T-helper 1 cell (primary cell): ENCODE measurements at regions not wholly inside any gene's neighbourhood (a gene's known extent, or its start where the extent isn't known, plus 50 kb on each side); places are given as distances from the start of the nearest gene placed in this dataset.
"Not testable (repeated sequence)": the region's sequence is repeated elsewhere in the genome, so short reads cannot be mapped to it uniquely, and the experiment has no call there.

Experiments
- DNase-seq, 5 donors: peaks; one replicate each; pipeline ENCODE4 v3.0.0-alpha.2; 2012 to 2020

DNA sequence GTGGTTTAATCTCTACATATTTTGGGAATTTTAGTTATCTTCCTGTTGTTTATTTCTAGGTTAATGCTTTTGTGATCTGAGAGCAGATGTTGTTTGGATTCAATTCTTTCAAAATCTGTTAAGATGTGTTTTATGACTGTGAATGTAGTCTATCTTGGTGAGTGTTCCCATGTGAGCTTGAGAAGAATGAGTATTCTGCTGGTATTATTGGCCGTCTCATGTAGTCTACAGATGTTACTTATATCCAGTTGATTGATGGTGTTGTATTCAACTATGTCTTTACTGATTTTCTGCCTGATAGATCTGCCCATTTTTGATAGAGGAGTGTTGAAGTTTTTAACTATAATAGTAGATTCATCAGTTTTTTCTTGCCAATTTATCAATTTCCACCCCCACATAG is 141.4 kb upstream of the FOXP2 start:
- no peak for DNase-seq

- no peak for DNase-seq
Measured at GRCh38 chr7:114269714-114270113, 144.9 kb upstream of the FOXP2 start.

GRCh38 chr7:114267550-114267949 is 147.1 kb upstream of the FOXP2 start:
- not testable (repeated sequence) for DNase-seq

GRCh38 chr7:114264023-114264422 is 150.6 kb upstream of the FOXP2 start:
- DNase-seq: no peak

DNA sequence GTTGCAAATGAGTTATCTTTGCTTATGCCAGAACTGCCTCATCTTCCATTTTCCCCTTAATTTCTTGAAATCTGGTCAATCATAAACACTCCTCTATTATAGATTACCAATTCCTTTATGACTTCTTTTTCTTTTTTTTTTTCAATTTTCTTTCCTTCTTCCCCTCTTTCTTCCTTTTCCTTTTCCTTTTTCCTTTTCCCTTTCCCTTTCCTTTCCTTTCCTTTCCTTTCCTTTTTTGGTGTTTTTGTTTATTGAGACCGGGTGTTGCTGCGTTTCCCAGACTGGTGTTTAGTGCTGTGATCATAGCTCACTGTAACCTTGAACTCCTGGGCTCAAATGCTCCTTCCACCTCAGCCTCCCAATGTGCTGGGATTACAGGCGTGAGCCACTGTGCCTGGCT is 151.4 kb upstream of the FOXP2 start:
- no peak for DNase-seq

- DNase-seq: no peak
Measured at GRCh38 chr7:114255404-114255841, 159.2 kb upstream of the FOXP2 start.

DNA sequence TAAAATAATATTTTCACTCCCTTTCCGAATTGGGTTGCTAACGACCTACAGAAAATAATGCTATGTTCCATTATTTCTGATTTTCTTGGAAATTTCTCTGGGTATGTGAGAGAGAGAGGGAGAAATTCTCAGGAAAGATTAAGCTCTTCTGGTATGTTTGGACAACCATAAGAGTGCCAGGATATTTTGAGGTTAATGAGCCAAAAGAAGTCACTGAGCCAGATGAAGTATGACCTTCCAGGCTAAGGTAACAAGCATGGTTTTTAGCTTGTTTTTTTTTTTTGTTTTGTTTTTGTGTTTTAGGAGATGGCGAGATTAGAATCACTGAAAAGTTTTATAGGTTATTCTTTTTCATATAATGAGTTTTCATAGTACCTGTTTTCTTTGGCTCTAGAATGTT is 171.0 kb upstream of the FOXP2 start:
- no peak for DNase-seq

GRCh38 chr7:114242992-114243507 is 171.6 kb upstream of the FOXP2 start:
- DNase-seq: no peak

DNA sequence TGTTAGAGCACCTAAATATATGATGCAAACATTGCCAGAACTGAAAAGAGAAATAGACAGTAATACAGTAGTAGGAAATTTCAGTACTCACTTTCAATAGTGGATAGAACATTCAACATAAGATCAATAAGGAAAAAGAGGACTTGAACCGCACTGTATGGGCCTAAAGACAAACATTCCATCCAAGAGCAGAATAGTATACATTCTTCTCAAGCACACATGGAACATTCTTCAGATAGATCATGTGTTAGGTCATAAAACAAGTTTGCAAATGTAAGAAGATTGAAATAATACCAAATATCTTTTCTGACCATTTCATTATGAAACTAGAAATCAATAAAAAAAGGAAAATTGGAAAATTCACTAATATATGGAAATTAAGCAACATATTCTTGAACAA is 185.4 kb upstream of the FOXP2 start:
- DNase-seq: no peak

DNA sequence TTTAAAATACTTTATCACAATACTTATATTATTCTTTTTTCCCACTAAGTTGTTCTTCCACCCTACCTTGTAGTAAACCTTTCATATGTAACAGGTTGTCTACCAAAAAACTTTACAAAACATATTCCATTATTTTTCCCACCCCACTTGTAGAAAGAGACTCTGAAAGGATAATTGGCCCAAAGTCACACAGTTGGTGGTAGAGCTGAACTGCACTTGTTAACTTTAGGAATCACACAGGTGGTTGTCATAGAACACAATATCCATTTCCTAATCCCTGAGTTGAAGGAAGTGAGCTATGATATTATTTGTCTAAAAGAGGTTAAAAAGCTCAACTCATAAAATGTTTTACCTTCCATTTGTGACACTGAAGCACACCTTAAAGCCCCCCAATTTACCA is 188.8 kb upstream of the FOXP2 start:
- DNase-seq: no peak

DNA sequence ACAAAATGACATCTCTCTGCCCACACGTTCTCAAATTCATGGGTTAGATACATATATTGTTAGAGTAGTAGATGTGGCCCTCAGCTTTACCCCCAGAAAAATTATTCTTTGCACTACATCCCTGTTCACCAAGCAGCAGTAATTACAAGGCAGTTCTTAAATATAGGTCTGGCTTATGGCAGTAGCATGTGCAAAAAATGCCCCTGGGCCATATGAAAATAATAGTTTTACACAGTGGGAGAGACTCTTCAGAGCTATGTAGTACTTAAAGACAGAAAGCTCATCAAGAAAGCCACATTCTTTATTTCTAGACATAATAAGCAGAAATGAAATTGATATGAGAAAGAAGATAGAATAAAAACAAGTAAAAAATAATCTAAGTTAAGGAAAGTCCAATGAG is 196.3 kb upstream of the FOXP2 start:
- no peak for DNase-seq

- no peak for DNase-seq
Measured at GRCh38 chr7:114217026-114217806, 197.4 kb upstream of the FOXP2 start.

- no peak for DNase-seq
Measured at GRCh38 chr7:114214466-114214865, 200.1 kb upstream of the FOXP2 start.

DNA sequence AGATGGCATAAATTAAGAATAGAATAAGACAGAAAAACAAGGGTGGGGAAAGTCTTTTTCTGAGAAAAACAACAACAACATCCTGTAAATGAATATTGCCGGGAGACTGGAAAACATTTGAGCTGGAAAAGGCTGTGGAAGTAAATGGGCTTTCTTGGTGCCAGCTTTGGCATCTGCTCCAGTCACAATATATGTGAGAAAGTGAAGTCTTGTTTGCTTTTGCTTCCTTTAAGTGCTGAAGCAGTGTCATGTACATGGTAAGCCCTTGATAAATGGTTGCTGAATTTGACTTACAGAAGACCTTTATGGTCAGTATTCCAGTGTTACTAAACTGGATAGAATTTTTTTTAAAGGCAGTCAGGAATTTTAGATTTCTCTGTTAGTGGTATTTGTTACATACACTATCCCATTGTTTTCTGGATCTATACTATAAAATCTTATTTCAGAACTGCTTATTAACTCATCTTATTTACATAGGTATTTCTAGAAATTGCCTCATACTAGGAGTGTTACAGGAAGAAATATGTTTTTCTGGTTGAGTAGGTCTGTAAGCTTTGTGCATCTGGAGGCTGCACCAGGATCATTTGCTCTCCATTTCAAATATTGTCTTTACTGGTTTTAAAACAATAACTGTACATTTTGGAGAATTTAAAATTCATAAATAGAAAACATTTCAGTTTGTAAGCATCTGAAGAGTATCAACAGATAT is 201.7 kb upstream of the FOXP2 start:
- no peak for DNase-seq

DNA sequence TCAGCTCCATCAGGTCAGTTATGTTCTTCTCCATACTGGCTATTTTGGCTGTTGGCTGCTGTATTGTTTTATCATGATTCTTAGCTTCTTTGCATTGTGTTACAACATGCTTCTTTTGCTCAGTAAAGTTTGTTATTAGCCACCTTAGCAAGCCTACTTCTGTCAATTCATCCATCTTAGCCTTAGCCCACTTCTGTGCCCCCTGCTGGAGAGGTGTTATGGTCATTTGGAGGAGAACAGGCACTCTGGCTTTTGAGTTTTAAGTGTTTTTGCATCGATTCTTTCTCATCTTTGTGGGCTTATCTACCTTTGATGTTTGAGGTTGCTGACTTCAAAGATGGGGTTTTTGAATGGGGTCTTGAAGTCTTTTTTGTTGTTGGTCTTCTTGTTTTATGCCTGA is 204.6 kb upstream of the FOXP2 start:
- DNase-seq: no peak

- DNase-seq: no peak
Measured at GRCh38 chr7:114206688-114207087, 207.9 kb upstream of the FOXP2 start.

GRCh38 chr7:114196517-114196916 is 218.1 kb upstream of the FOXP2 start:
- DNase-seq: no peak

DNA sequence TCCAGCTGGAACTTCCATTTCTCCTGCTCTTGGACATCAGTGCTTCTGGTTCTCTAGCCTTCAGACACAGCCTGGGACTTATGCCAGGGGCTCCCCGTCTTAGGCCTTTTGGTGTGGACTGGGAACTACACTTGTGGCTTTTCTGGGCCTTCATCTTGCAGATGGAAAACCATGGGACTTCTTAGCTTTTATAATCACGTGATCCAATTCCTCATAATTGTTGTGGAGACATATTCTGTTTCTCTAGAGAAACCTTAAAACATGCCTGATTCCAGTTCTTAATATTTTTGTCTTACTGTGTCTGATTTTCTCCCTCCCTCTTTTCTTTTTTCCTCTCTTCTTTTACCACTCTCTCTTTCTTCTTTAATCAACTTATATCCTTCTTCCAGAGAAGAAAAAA is 224.2 kb upstream of the FOXP2 start:
- DNase-seq: no peak

GRCh38 chr7:114183311-114184088 is 231.1 kb upstream of the FOXP2 start:
- no peak for DNase-seq

- DNase-seq: no peak
Measured at GRCh38 chr7:114182837-114183236, 231.8 kb upstream of the FOXP2 start.

GRCh38 chr7:114181280-114181679 is 233.3 kb upstream of the FOXP2 start:
- no peak for DNase-seq

- DNase-seq: no peak
Measured at GRCh38 chr7:114180556-114181266, 233.9 kb upstream of the FOXP2 start.

DNA sequence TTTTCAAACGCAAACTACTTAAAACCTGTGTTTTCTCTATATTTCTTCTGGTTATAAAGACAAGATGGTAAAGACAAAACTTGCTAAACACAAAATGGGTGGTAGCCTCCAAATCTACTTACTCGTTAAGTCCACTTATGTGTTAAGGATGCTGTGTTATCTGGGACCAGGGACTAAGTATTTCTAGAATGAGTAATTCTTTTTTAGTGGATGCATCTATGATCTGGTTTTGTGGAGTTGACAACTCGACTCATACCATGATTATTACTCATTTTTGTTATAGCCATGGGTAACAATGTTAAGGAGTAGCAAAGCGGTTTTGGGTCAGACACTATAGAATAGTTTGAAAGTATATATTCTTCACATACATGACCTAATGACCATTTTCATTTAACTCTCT is 239.5 kb upstream of the FOXP2 start:
- DNase-seq: no peak
